ENCODE measurements at regions not wholly inside any gene's neighbourhood (a gene's known extent, or its start where the extent isn't known, plus 50 kb on each side); places are given as distances from the start of the nearest gene placed in this dataset.
"Not testable (repeated sequence)": the region's sequence is repeated elsewhere in the genome, so short reads cannot be mapped to it uniquely, and the experiment has no call there.

DNA sequence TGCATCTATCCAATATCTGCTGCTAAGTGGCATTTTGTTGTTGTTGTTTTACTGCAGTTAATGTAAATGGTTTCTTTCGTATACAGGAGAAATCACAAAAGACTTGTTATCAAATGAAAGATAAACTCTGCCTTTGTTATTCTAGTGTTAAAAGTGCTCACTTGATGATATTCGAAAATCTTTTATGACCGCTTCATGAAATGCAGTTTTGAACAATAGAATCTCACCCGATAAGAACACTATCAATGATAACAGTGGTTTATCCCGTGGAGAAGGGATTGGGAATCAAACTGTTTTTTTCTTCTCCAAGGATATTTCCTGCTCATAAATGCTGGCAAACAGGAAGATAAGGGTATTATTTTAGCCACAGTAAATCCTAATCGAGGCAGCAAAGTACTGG lies 1366.3 kb downstream of the OLFM4 start:
- Histone ChIP-seq H3K27ac (no peak overlapping the region), H3K36me3 (no peaks in the 10 kb centered on the region), H3K4me3 (no peak overlapping the region), H3K4me1 (no peaks in the 10 kb centered on the region), H3K9me3 (peaks cover 0 to 9% (median 0%) of the 10 kb centered on the region in 8 donors), H3K27me3 (replicated peaks in 1 of 7) (no peaks in the 10 kb centered on the region)
- intact Hi-C loops (cut with DNase I; ENCODE audit: low total_unique reads): no loop called here
- 71 to 83% (median 76%) methylated on average over 6 of the region's 6 CpGs for WGBS, 5 donors
- no peak for TF ChIP-seq POLR2A (IDR thresholded peaks at IDR 0.05)
- no peak for TF ChIP-seq POLR2AphosphoS5 (IDR thresholded peaks at IDR 0.05)
- TF ChIP-seq, protein P1, sequence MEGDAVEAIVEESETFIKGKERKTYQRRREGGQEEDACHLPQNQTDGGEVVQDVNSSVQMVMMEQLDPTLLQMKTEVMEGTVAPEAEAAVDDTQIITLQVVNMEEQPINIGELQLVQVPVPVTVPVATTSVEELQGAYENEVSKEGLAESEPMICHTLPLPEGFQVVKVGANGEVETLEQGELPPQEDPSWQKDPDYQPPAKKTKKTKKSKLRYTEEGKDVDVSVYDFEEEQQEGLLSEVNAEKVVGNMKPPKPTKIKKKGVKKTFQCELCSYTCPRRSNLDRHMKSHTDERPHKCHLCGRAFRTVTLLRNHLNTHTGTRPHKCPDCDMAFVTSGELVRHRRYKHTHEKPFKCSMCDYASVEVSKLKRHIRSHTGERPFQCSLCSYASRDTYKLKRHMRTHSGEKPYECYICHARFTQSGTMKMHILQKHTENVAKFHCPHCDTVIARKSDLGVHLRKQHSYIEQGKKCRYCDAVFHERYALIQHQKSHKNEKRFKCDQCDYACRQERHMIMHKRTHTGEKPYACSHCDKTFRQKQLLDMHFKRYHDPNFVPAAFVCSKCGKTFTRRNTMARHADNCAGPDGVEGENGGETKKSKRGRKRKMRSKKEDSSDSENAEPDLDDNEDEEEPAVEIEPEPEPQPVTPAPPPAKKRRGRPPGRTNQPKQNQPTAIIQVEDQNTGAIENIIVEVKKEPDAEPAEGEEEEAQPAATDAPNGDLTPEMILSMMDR (IDR thresholded peaks at IDR 0.05 in 8 of 11, conservative IDR thresholded peaks at IDR 0.05 in 3 of 11): no peak
- no peak for DNase-seq

DNA sequence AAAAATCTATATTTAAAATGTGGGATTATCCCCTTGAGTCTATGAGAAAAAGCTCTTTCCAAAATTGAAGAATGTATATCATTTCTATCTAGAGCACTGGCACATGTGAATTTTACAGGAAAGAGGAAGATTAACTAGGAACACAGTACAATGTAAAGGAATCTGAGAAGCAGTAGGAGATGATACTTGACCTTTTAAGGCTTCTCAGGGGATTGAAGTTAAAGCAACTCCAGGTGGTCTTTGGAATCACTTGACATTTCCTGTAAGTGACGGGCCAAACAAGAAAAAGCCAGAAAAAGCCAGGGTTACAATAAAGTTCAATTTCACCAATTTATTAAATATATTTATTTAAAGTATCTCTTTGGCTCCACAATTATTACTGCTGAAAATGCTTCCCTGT lies 1373.9 kb downstream of the OLFM4 start:
- no peak for DNase-seq
- WGBS, 5 donors: 48 to 63% (median 55%) methylated on average over 1 of the region's 1 CpG
- intact Hi-C loops (cut with DNase I; ENCODE audit: low total_unique reads): no loop called here

DNA sequence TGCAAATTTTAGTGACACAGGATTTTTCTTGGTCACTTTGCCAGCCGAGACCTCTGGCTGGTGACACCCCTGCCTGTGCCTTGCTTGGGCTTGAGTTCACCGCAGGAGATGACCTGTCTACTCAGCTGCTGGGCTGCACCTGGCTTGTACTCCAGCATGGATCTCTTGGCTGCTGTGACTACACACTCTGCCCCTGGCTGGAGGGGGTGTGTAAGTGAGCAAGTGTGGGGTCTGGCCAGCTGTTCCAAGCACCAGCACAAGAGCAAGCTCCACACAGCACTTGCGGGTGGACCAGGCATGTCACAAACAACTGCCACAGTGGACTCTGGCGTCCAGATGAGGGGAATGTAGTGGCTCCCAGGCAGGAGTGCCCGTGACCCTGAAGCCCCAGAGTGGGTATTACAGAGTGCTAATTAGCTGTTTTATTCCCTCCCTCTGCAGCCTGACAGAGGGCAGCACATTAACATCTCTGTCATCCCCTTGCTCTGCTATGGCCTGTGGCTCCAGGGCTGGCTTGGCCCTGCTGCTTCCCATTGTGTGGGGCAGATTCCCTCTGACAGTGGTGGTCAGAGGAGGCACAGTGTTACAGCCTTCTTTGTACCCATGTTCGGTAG lies 1387.2 kb downstream of the OLFM4 start:
- DNase-seq: no peak
- no peaks in the 10 kb centered on the region for H3K4me1 ChIP-seq
- WGBS, 5 donors: 82 to 90% (median 86%) methylated on average over 6 of the region's 6 CpGs
- TF ChIP-seq POLR2AphosphoS5 (IDR thresholded peaks at IDR 0.05): no peak
- TF ChIP-seq, protein P1 (IDR thresholded peaks at IDR 0.05 in 8 of 11, conservative IDR thresholded peaks at IDR 0.05 in 3 of 11): no peak
- no peak for TF ChIP-seq POLR2A (IDR thresholded peaks at IDR 0.05)
- intact Hi-C loops (cut with DNase I; ENCODE audit: low total_unique reads): no loop called here
- peaks cover 0 to 41% (median 8%) of the 10 kb centered on the region in 8 donors for H3K9me3 ChIP-seq
- H3K36me3 ChIP-seq: no peaks in the 10 kb centered on the region
- no peak overlapping the region for H3K27ac ChIP-seq
- no peak overlapping the region for H3K4me3 ChIP-seq
- no peaks in the 10 kb centered on the region for H3K27me3 ChIP-seq (replicated peaks in 1 of 7)

More for the DNA sequence above, 1373.9 kb downstream of the OLFM4 start:
- no peaks in the 10 kb centered on the region for H3K4me1 ChIP-seq
- H3K9me3 ChIP-seq: peaks cover 0 to 24% (median 6%) of the 10 kb centered on the region in 8 donors
- H3K4me3 ChIP-seq: no peak overlapping the region
- no peak overlapping the region for H3K27ac ChIP-seq
- no peak for TF ChIP-seq POLR2A (IDR thresholded peaks at IDR 0.05)
- TF ChIP-seq, protein P1 (IDR thresholded peaks at IDR 0.05 in 8 of 11, conservative IDR thresholded peaks at IDR 0.05 in 3 of 11): no peak
- no peak for TF ChIP-seq POLR2AphosphoS5 (IDR thresholded peaks at IDR 0.05)
- H3K36me3 ChIP-seq: no peaks in the 10 kb centered on the region
- H3K27me3 ChIP-seq (replicated peaks in 1 of 7): no peaks in the 10 kb centered on the region

DNA sequence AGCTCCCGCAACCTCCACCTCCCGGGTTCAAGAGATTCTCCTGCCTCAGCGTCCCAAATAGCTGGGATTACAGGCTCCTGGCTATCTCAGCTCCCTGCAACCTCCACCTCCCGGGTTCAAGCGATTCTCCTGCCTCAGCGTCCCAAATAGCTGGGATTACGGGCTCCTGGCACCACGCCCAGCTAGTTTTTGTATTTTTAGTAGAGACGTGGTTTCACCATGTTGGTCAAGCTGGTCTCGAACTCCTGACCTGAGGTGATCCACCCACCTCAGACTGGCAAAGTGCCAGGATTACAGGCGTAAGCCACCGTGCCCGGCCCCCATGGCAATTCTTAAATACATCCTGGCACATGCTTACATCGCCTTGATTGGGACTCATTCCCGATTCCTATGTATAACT lies 1394.3 kb downstream of the OLFM4 start:
- H3K4me3 ChIP-seq; H3K36me3 ChIP-seq; DNase-seq; H3K4me1 ChIP-seq; H3K27me3 ChIP-seq (replicated peaks in 1 of 7); H3K27ac ChIP-seq; intact Hi-C loops (cut with DNase I; ENCODE audit: low total_unique reads); H3K9me3 ChIP-seq: not testable (repeated sequence)
- 74 to 87% (median 81%) methylated on average over 14 to 15 of the region's 15 CpGs for WGBS, 5 donors

DNA sequence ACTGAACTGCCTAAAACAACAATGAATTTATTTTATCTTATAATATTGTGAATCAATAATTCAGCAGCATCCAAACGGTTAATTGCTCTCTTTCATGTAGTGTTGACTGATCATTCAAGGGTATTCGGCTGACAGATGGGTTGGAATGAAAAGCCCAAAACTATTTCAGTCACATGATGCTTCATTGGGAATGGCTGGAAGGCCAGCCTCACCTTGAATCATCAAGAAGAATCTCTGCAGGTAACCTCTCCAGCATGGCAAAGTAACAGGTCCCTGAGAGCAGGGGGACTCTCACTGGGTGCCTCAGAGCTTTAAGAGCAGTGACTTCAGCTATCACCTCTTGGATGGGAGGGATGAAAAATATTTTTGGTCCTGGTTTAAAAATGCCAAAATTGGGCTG lies 1395.7 kb downstream of the OLFM4 start:
- DNase-seq: no peak
- H3K9me3 ChIP-seq: peaks cover 0 to 6% (median 0%) of the 10 kb centered on the region in 8 donors
- no peaks in the 10 kb centered on the region for H3K36me3 ChIP-seq
- no peak overlapping the region for H3K27ac ChIP-seq
- TF ChIP-seq, protein P1 (IDR thresholded peaks at IDR 0.05 in 8 of 11, conservative IDR thresholded peaks at IDR 0.05 in 3 of 11): no peak
- TF ChIP-seq POLR2A (IDR thresholded peaks at IDR 0.05): no peak
- TF ChIP-seq POLR2AphosphoS5 (IDR thresholded peaks at IDR 0.05): no peak
- WGBS, 5 donors: 57 to 81% (median 61%) methylated on average over 2 of the region's 2 CpGs
- no peaks in the 10 kb centered on the region for H3K27me3 ChIP-seq (replicated peaks in 1 of 7)
- no peak overlapping the region for H3K4me3 ChIP-seq
- H3K4me1 ChIP-seq: no peaks in the 10 kb centered on the region
- intact Hi-C loops (cut with DNase I; ENCODE audit: low total_unique reads): no loop called here

All from spleen (tissue), 11 donors.